IMR-90 (cell line): ENCODE measurements at regions not wholly inside any gene's neighbourhood (a gene's known extent, or its start where the extent isn't known, plus 50 kb on each side); places are given as distances from the start of the nearest gene placed in this dataset. TPM values are rescaled to one million over a fixed set of nuclear protein-coding genes. Genes with fewer than 3 reads are reported as not detected.

Source experiments
- microRNA-seq, 2 experiments: library from miRNA; stranded (forward) in 1 of 2; unstranded in 1 of 2; fragments of 10-50 nt in 1 of 2; fragments of <30 nt in 1 of 2; gene quantifications in 1 of 2; microRNA quantifications in 1 of 2; one replicate each; pipeline versions ENCODE3 to v1.1.0; 2013 to 2020; ENCODE audit not compliant: insufficient read depth in 1 of 2, insufficient read length in 1 of 2, unreplicated experiment in 1 of 2
- small RNA-seq, 5 experiments: library from RNA; depleted of rRNA; stranded (forward); fragments of <200 nt; gene quantifications; one replicate each; pipeline ENCODE3, GENCODE V24; 2012

Small RNA genes lying in the stretch of these regions (microRNA-seq; reads per million reads assigned to microRNA genes)
- gene RNU6-1066P (ENCODE audit: insufficient read depth, insufficient read length): not detected

Small RNA genes lying in the stretch of these regions (small RNA-seq; reads per million reads assigned to genes)
- gene RNU6-1066P: 0 reads per million in 5 experiments
